Stomach (tissue), 4 donors: ENCODE measurements at regions not wholly inside any gene's neighbourhood (a gene's known extent, or its start where the extent isn't known, plus 50 kb on each side); places are given as distances from the start of the nearest gene placed in this dataset.

Source experiments
- EP300 ChIP-seq: sonication (generic); formaldehyde crosslinking; IDR thresholded peaks from one replicate; pipeline ENCODE4 v1.6.1; 2017; ENCODE audit warnings: antibody characterized with exemption
- POLR2A ChIP-seq, 4 donors: fragments of 450-650 bp; IDR thresholded peaks; one replicate each; pipeline ENCODE4 v1.6.1; 2016; ENCODE audit warnings: antibody characterized with exemption in 4 of 4, control low read depth in 2 of 4, mild to moderate bottlenecking in 1 of 4, moderate library complexity in 1 of 4
- POLR2AphosphoS5 ChIP-seq, 3 donors: sonication (generic); formaldehyde crosslinking; IDR thresholded peaks; one replicate each; pipeline ENCODE4 v1.6.1; 2016; ENCODE audit warnings: antibody characterized with exemption in 3 of 3
- TF ChIP-seq, protein P1 (sequence below), 7 experiments: fragments of 450-650 bp in 4 of 7; fragments of 200-600 bp in 3 of 7; sonication (generic) in 3 of 7; IDR thresholded peaks; one replicate each; pipeline ENCODE4 v1.5.1; 2016 to 2019; ENCODE audit warnings: antibody characterized with exemption in 7 of 7, control low read depth in 2 of 7, mild to moderate bottlenecking in 1 of 7

GRCh38 chr20:11159728-11160127 is 485.9 kb upstream of the JAG1 start:
- TF ChIP-seq, protein P1, sequence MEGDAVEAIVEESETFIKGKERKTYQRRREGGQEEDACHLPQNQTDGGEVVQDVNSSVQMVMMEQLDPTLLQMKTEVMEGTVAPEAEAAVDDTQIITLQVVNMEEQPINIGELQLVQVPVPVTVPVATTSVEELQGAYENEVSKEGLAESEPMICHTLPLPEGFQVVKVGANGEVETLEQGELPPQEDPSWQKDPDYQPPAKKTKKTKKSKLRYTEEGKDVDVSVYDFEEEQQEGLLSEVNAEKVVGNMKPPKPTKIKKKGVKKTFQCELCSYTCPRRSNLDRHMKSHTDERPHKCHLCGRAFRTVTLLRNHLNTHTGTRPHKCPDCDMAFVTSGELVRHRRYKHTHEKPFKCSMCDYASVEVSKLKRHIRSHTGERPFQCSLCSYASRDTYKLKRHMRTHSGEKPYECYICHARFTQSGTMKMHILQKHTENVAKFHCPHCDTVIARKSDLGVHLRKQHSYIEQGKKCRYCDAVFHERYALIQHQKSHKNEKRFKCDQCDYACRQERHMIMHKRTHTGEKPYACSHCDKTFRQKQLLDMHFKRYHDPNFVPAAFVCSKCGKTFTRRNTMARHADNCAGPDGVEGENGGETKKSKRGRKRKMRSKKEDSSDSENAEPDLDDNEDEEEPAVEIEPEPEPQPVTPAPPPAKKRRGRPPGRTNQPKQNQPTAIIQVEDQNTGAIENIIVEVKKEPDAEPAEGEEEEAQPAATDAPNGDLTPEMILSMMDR (IDR thresholded peaks at IDR 0.05): no peak
- TF ChIP-seq POLR2AphosphoS5 (IDR thresholded peaks at IDR 0.05): no peak
- no peak for TF ChIP-seq POLR2A (IDR thresholded peaks at IDR 0.05)
- no peak for TF ChIP-seq EP300
